Thyroid gland (tissue), 4 donors: ENCODE measurements at regions not wholly inside any gene's neighbourhood (a gene's known extent, or its start where the extent isn't known, plus 50 kb on each side); places are given as distances from the start of the nearest gene placed in this dataset.

Source experiments
- DNase-seq, 2 donors: peaks; one replicate each; pipeline ENCODE4 v3.0.0-alpha.2; 2019
- H3K27ac ChIP-seq, 3 donors: fragments of 200-600 bp; sonication (generic); 1 replicate in 2 of 3; 2 replicates in 1 of 3; pipeline ENCODE4 v1.5.1; 2016 to 2019; ENCODE audit warnings: mild to moderate bottlenecking in 1 of 3, moderate library complexity in 1 of 3
- H3K27me3 ChIP-seq: fragments of 200-600 bp; sonication (generic); one replicate; pipeline ENCODE4 v1.5.1; 2019
- H3K36me3 ChIP-seq, 2 donors: fragments of 200-600 bp; sonication (generic); one replicate each; pipeline ENCODE4 v1.5.1; 2016 to 2019
- H3K4me1 ChIP-seq, 2 donors: fragments of 200-600 bp; sonication (generic); one replicate each; pipeline ENCODE4 v1.5.1; 2017 to 2019
- H3K4me3 ChIP-seq, 3 donors: fragments of 200-600 bp; sonication (generic); replicated peaks in 1 of 3; 1 replicate in 2 of 3; 2 replicates in 1 of 3; pipeline ENCODE4 v1.5.1; 2016; ENCODE audit warnings: mild to moderate bottlenecking in 1 of 3
- H3K9me3 ChIP-seq: fragments of 200-600 bp; sonication (generic); one replicate; pipeline ENCODE4 v1.5.1; 2017
- POLR2A ChIP-seq, 2 donors: fragments of 450-650 bp; IDR thresholded peaks; one replicate each; pipeline ENCODE4 v1.6.1; 2017; ENCODE audit warnings: antibody characterized with exemption in 2 of 2, mild to moderate bottlenecking in 2 of 2, moderate library complexity in 1 of 2
- WGBS, 2 donors: methylation state at CpG; one replicate each; pipeline ENCODE4 v1.1.5; 2017; 5-methylcytosine and 5-hydroxymethylcytosine counted together
- intact Hi-C: fragments of 100-400 bp; cut with DNase I; formaldehyde crosslinking; loops from one replicate; pipeline ENCODE4 v1.15.1; 2023
- TF ChIP-seq, protein P1 (sequence below), 6 experiments: fragments of 200-600 bp in 3 of 6; fragments of 450-650 bp in 3 of 6; sonication (generic) in 3 of 6; IDR thresholded peaks; one replicate each; pipeline ENCODE4 v1.5.1; 2016 to 2019; ENCODE audit warnings: antibody characterized with exemption in 6 of 6, mild to moderate bottlenecking in 2 of 6, inconsistent platforms in 1 of 6, moderate library complexity in 1 of 6

DNA sequence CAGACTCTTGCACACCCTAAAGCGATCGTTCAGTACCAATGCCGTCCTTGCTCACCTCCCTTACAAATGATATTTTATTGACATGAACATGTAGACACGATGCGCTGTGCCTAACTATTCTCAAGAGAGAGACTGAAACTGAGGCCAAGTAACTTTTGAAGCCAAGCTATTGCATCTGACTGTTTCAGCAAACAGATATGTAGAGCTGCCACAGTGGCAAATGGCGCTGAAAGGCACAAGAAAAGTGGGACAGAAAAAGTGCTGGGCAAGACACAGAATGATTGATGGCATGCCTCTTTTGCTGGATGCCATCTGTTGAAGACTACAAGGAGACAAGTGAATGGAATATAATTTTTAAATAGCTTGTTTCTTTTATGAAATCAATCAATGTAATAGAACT is 1157.2 kb upstream of the ADGRL4 start:
- Histone ChIP-seq H3K4me3 (no peak overlapping the region), H3K4me1 (no peaks in the 10 kb centered on the region), H3K36me3 (no peaks in the 10 kb centered on the region), H3K27me3 (no peaks in the 10 kb centered on the region), H3K27ac (no peak overlapping the region), H3K9me3 (no peaks in the 10 kb centered on the region)
- 92 to 94% methylated on average over 6 of the region's 6 CpGs for WGBS, 2 donors
- TF ChIP-seq, protein P1, sequence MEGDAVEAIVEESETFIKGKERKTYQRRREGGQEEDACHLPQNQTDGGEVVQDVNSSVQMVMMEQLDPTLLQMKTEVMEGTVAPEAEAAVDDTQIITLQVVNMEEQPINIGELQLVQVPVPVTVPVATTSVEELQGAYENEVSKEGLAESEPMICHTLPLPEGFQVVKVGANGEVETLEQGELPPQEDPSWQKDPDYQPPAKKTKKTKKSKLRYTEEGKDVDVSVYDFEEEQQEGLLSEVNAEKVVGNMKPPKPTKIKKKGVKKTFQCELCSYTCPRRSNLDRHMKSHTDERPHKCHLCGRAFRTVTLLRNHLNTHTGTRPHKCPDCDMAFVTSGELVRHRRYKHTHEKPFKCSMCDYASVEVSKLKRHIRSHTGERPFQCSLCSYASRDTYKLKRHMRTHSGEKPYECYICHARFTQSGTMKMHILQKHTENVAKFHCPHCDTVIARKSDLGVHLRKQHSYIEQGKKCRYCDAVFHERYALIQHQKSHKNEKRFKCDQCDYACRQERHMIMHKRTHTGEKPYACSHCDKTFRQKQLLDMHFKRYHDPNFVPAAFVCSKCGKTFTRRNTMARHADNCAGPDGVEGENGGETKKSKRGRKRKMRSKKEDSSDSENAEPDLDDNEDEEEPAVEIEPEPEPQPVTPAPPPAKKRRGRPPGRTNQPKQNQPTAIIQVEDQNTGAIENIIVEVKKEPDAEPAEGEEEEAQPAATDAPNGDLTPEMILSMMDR (IDR thresholded peaks at IDR 0.05): no peak
- TF ChIP-seq POLR2A (IDR thresholded peaks at IDR 0.05): no peak
- no peak for DNase-seq
- intact Hi-C loops: no loop called here

DNA sequence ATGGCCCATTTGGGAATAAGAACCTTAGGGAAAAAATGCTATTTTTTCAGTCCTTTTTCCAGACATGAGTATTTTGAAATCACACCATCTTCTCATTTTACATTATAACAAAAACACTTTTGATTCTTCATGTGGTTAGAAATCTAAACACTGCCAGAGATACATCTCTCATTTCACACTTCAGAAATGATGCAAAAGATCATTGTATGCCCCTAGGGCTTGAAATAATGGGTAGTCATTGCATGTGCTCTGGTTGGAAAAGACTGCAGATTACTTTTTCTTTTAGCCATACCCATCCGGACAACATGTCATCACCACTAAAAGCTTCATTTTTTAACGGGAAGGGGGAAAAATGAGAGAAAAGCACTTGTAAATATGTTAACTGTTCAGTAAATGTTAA is 1152.2 kb upstream of the ADGRL4 start:
- no peak overlapping the region for H3K4me3 ChIP-seq
- H3K4me1 ChIP-seq: no peaks in the 10 kb centered on the region
- WGBS, 2 donors: 79 to 86% methylated on average over 2 of the region's 2 CpGs
- DNase-seq: no peak
- intact Hi-C loops: no loop called here
- H3K27me3 ChIP-seq: no peaks in the 10 kb centered on the region
- no peaks in the 10 kb centered on the region for H3K36me3 ChIP-seq
- TF ChIP-seq POLR2A (IDR thresholded peaks at IDR 0.05): no peak
- TF ChIP-seq, protein P1 (IDR thresholded peaks at IDR 0.05): no peak
- H3K9me3 ChIP-seq: no peaks in the 10 kb centered on the region
- no peak overlapping the region for H3K27ac ChIP-seq

DNA sequence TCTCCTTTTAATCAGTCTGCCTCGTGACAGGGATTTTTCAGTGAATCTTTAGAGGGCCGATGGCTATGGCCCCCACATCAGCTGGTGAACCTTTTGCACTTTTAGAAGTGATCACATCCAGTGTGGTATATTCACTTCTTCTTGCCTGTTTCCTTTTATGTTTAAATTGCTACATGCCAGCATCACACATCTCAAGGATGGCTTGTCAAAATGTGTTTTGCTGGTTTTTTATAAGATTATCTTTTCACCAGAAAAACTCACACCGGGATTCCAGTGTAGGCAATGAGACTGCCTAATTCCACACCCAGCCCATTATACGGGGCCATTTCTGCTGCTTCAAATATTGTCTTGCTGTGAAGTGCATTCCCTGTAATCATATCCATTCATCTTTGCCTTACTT is 1151.7 kb upstream of the ADGRL4 start:
- H3K36me3 ChIP-seq: no peaks in the 10 kb centered on the region
- H3K27me3 ChIP-seq: no peaks in the 10 kb centered on the region
- no peaks in the 10 kb centered on the region for H3K9me3 ChIP-seq
- H3K27ac ChIP-seq: no peak overlapping the region
- no peaks in the 10 kb centered on the region for H3K4me1 ChIP-seq
- DNase-seq: no peak
- intact Hi-C loops: no loop called here
- TF ChIP-seq POLR2A (IDR thresholded peaks at IDR 0.05): no peak
- TF ChIP-seq, protein P1 (IDR thresholded peaks at IDR 0.05): no peak
- no peak overlapping the region for H3K4me3 ChIP-seq
- 85 to 89% methylated on average over 4 of the region's 4 CpGs for WGBS, 2 donors

DNA sequence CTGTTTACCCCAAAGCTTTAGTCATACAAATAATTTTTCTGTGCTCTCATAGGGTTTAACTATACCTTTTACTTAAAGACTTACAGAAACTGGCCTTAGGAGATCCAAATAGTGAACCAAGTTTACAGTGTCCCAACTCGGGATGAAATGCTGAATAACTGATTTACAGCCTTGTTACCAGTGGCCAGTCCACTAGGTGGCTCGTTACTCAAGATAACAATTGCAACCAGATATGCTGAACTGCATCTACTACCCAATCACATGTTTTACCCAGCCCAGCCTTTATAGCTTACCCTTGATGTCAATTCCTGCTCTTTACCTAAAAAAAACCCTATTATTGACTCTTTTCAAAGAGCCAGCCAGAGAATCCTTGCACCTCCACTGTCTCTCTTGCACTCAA is 1148.8 kb upstream of the ADGRL4 start:
- H3K4me1 ChIP-seq: no peaks in the 10 kb centered on the region
- H3K27me3 ChIP-seq: no peaks in the 10 kb centered on the region
- DNase-seq: no peak
- H3K4me3 ChIP-seq: no peak overlapping the region
- no peaks in the 10 kb centered on the region for H3K36me3 ChIP-seq
- 36 to 47% methylated on average over 2 of the region's 2 CpGs for WGBS, 2 donors
- TF ChIP-seq POLR2A (IDR thresholded peaks at IDR 0.05): no peak
- TF ChIP-seq, protein P1 (IDR thresholded peaks at IDR 0.05): no peak
- H3K9me3 ChIP-seq: no peaks in the 10 kb centered on the region
- no peak overlapping the region for H3K27ac ChIP-seq
- intact Hi-C loops: no loop called here

DNA sequence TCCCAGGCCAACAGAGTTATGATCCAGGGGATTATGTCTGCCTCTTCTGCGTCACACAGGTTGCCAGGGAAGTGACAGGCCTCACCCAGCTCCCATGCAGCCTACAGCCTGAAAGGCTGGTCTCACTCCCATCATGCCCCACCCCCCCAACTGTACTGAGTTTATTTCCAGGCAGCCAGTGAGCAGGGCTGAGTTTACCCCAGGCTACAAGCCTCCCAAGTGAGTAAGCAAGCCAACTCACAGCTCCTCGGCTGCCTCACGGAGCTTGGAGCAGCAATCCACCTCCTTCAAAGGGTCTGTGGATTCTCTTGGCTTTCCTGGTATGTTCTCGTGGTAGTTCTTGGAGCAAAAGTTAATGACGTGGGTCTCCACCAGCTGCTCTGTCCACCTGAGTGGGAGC is 1147.6 kb upstream of the ADGRL4 start:
- Histone ChIP-seq H3K9me3 (no peaks in the 10 kb centered on the region), H3K36me3 (no peaks in the 10 kb centered on the region), H3K4me3 (no peak overlapping the region), H3K27ac (no peak overlapping the region), H3K27me3 (no peaks in the 10 kb centered on the region), H3K4me1 (no peaks in the 10 kb centered on the region)
- DNase-seq: no peak
- TF ChIP-seq POLR2A (IDR thresholded peaks at IDR 0.05): no peak
- TF ChIP-seq, protein P1 (IDR thresholded peaks at IDR 0.05): no peak
- intact Hi-C loops: no loop called here
- 83 to 85% methylated on average over 4 to 5 of the region's 5 CpGs for WGBS, 2 donors
